ENCODE measurements at regions not wholly inside any gene's neighbourhood (a gene's known extent, or its start where the extent isn't known, plus 50 kb on each side); places are given as distances from the start of the nearest gene placed in this dataset.

- no peaks in the 10 kb centered on the region for H3K27me3 Mint-ChIP-seq (ENCODE audit: unreplicated experiment)
- DNase-seq, result no peak
- BruUV-seq (replicated peaks), result no TSS peak
Measured at GRCh38 chr1:222263791-222264190, 284.1 kb downstream of the HHIPL2 start.

GRCh38 chr1:222257027-222257426, 290.9 kb downstream of the HHIPL2 start:
- intact Hi-C loops (cut with micrococcal nuclease; ENCODE audit: unreplicated experiment), result no loop called here
- no peak for DNase-seq
- no TSS peak for BruUV-seq (replicated peaks)
- peaks cover 8% of the 10 kb centered on the region for H3K4me1 Mint-ChIP-seq (ENCODE audit: low read depth, unreplicated experiment)
- no peaks in the 10 kb centered on the region for H3K36me3 Mint-ChIP-seq (ENCODE audit: insufficient read depth, unreplicated experiment)
- no peak for TF ChIP-seq CTCF (IDR thresholded peaks at IDR 0.05; ENCODE audit: unreplicated experiment)
- H3K27me3 Mint-ChIP-seq (ENCODE audit: unreplicated experiment), result no peaks in the 10 kb centered on the region
- H3K9me3 Mint-ChIP-seq (ENCODE audit: low read depth, unreplicated experiment), result no peaks in the 10 kb centered on the region
- H3K4me3 Mint-ChIP-seq (ENCODE audit: low read depth, unreplicated experiment), result no peak overlapping the region
- no peak overlapping the region for H3K27ac Mint-ChIP-seq (ENCODE audit: unreplicated experiment)
- CTCF ChIA-PET, result interaction anchor here (0.6 kb wide), 1 partner anchor 94 kb away, joined by 5 read pairs; no protein-coding TSS in a partner anchor

More at GRCh38 chr1:222263791-222264190, 284.1 kb downstream of the HHIPL2 start:
- Mint-ChIP-seq H3K9me3 (ENCODE audit: low read depth, unreplicated experiment) (no peaks in the 10 kb centered on the region), H3K27ac (ENCODE audit: unreplicated experiment) (no peak overlapping the region), H3K36me3 (ENCODE audit: insufficient read depth, unreplicated experiment) (no peaks in the 10 kb centered on the region), H3K4me1 (ENCODE audit: low read depth, unreplicated experiment) (no peaks in the 10 kb centered on the region), H3K4me3 (ENCODE audit: low read depth, unreplicated experiment) (no peak overlapping the region)
- intact Hi-C loops (cut with micrococcal nuclease; ENCODE audit: unreplicated experiment), result no loop called here
- no peak for TF ChIP-seq CTCF (IDR thresholded peaks at IDR 0.05; ENCODE audit: unreplicated experiment)
- CTCF ChIA-PET, result no interaction called here

GRCh38 chr1:222256058-222256457, 291.8 kb downstream of the HHIPL2 start:
- H3K9me3 Mint-ChIP-seq (ENCODE audit: low read depth, unreplicated experiment), result no peaks in the 10 kb centered on the region
- peaks cover 8% of the 10 kb centered on the region for H3K4me1 Mint-ChIP-seq (ENCODE audit: low read depth, unreplicated experiment)
- intact Hi-C loops (cut with micrococcal nuclease; ENCODE audit: unreplicated experiment), result no loop called here
- TF ChIP-seq CTCF (IDR thresholded peaks at IDR 0.05; ENCODE audit: unreplicated experiment), result no peak
- CTCF ChIA-PET, result no interaction called here
- no peaks in the 10 kb centered on the region for H3K27me3 Mint-ChIP-seq (ENCODE audit: unreplicated experiment)
- BruUV-seq (replicated peaks), result no TSS peak
- no peak overlapping the region for H3K27ac Mint-ChIP-seq (ENCODE audit: unreplicated experiment)
- no peaks in the 10 kb centered on the region for H3K36me3 Mint-ChIP-seq (ENCODE audit: insufficient read depth, unreplicated experiment)
- H3K4me3 Mint-ChIP-seq (ENCODE audit: low read depth, unreplicated experiment), result no peak overlapping the region
- no peak for DNase-seq

- H3K4me3 Mint-ChIP-seq (ENCODE audit: low read depth, unreplicated experiment), result no peak overlapping the region
- no peaks in the 10 kb centered on the region for H3K27me3 Mint-ChIP-seq (ENCODE audit: unreplicated experiment)
- CTCF ChIA-PET, result interaction anchor here (0.6 kb wide), 1 partner anchor 208 kb away, joined by 9 read pairs; no protein-coding TSS in a partner anchor
- intact Hi-C loops (cut with micrococcal nuclease; ENCODE audit: unreplicated experiment), result no loop called here
- no peak overlapping the region for H3K27ac Mint-ChIP-seq (ENCODE audit: unreplicated experiment)
- H3K4me1 Mint-ChIP-seq (ENCODE audit: low read depth, unreplicated experiment), result peaks cover 8% of the 10 kb centered on the region
- no peak for DNase-seq
- no peaks in the 10 kb centered on the region for H3K36me3 Mint-ChIP-seq (ENCODE audit: insufficient read depth, unreplicated experiment)
- H3K9me3 Mint-ChIP-seq (ENCODE audit: low read depth, unreplicated experiment), result no peaks in the 10 kb centered on the region
- BruUV-seq (replicated peaks), result no TSS peak
- no peak for TF ChIP-seq CTCF (IDR thresholded peaks at IDR 0.05; ENCODE audit: unreplicated experiment)
Measured at GRCh38 chr1:222252788-222253187, 295.1 kb downstream of the HHIPL2 start.

Data from Calu3 (cell line).